PC-9 (cell line): ENCODE measurements at regions not wholly inside any gene's neighbourhood (a gene's known extent, or its start where the extent isn't known, plus 50 kb on each side); places are given as distances from the start of the nearest gene placed in this dataset.

Experiments
- CTCF ChIP-seq: fragments of 200-600 bp; sonication (generic); conservative IDR thresholded peaks from 2 replicates; pipeline ENCODE4 v1.6.1; 2017; ENCODE audit warnings: mixed run types, antibody characterized with exemption, mild to moderate bottlenecking, moderate library complexity
- EZH2 ChIP-seq: fragments of 200-600 bp; sonication (generic); IDR thresholded peaks from 2 replicates; pipeline ENCODE4 v1.8.0; 2017; ENCODE audit warnings: antibody characterized with exemption, low read depth

DNA sequence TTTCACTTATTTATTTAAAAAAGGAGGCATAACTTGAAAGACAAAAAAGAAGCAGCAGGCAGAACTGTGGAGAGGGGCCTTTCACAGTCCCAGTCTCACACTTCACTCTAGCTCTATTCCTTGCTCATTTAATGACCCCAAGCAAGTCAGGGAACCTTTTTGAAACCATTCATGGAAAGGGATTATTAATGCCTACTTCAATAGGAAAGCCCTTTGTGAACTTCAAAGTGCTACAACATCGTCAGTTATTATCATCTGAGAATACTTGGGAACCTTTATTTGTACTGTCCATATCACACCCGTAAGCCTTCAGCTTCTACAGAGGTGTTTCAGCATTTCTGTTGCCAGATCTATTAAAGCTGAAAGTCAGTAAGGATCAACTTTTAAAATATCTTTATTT is 320.2 kb downstream of the TMEM161B start:
- TF ChIP-seq CTCF, result no peak
- no peak for TF ChIP-seq EZH2
